Neural progenitor cell (in vitro differentiated cells): ENCODE measurements at regions not wholly inside any gene's neighbourhood (a gene's known extent, or its start where the extent isn't known, plus 50 kb on each side); places are given as distances from the start of the nearest gene placed in this dataset.

ENCODE experiments used
- CTCF ChIP-seq: fragments of 200-600 bp; sonication (generic); IDR thresholded peaks from 2 replicates; pipeline ENCODE4 v1.5.1; 2017; ENCODE audit warnings: antibody characterized with exemption, mild to moderate bottlenecking
- EZH2 ChIP-seq: fragments of 200-600 bp; sonication (generic); IDR thresholded peaks from 2 replicates; pipeline ENCODE4 v1.6.1; 2017; ENCODE audit warnings: antibody characterized with exemption, mild to moderate bottlenecking, moderate library complexity
- EZH2phosphoT487 ChIP-seq: fragments of 200-600 bp; sonication (generic); IDR thresholded peaks from 2 replicates; pipeline ENCODE4 v1.6.1; 2017; ENCODE audit warnings: antibody characterized with exemption

- TF ChIP-seq CTCF (no peak), EZH2phosphoT487 (no peak), EZH2 (no peak)
Measured at GRCh38 chr3:145754605-145755289, 406.2 kb downstream of the PLOD2 start.
